ENCODE measurements at regions not wholly inside any gene's neighbourhood (a gene's known extent, or its start where the extent isn't known, plus 50 kb on each side); places are given as distances from the start of the nearest gene placed in this dataset.
"Not testable (repeated sequence)": the region's sequence is repeated elsewhere in the genome, so short reads cannot be mapped to it uniquely, and the experiment has no call there.

DNA sequence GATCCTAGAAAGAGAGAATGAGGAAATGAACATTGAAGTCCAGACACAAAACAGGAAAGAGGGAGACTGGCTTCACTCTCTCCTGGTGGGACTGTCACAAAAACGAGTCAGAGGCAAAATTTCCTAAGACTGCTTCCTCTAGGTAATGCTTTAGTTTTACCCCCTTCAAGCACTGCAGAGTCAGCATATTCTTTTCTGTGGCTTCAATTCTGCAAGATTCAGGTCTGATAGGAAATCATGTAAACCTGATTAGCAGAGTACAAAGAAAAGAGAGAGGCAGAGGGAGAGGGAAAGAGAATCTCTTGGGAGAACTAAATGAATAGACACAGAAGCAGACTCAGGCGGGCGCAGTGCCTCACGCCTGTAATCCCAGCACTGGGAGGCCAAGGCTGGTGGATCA lies 145.7 kb upstream of the VKORC1L1 start:
- H3K4me3 Mint-ChIP-seq, H3K27ac Mint-ChIP-seq, H3K27me3 Mint-ChIP-seq, ATAC-seq, H3K9me3 Mint-ChIP-seq: not testable (repeated sequence)
- H3K4me1 Mint-ChIP-seq, result peaks cover 15% of the 10 kb centered on the region
- H3K36me3 Mint-ChIP-seq, result peaks cover 25% of the 10 kb centered on the region

DNA sequence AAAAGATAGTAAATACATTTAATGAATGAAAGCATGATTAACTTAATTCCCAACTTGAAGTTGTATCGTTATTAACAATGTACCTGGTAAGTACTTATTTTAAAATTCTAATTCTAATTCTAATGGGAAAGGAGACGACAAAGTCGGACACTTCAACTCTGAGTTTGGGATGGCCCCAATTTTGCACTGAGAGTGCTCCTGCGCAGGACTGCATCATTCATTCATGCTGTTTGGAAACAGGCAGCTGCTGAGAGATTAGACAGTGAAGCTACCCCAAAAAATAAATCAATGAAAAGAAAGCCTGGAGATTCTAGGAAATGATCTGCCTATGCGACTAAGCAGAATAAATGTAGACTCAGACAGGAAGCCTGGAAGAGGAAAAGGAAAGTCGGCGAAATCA lies 141.7 kb upstream of the VKORC1L1 start:
- H3K9me3 Mint-ChIP-seq, result no peaks in the 10 kb centered on the region
- no peak overlapping the region for H3K27ac Mint-ChIP-seq
- no peak for ATAC-seq
- peaks cover 18% of the 10 kb centered on the region for H3K36me3 Mint-ChIP-seq
- no peaks in the 10 kb centered on the region for H3K4me1 Mint-ChIP-seq
- H3K27me3 Mint-ChIP-seq, result no peaks in the 10 kb centered on the region
- H3K4me3 Mint-ChIP-seq, result no peak overlapping the region

DNA sequence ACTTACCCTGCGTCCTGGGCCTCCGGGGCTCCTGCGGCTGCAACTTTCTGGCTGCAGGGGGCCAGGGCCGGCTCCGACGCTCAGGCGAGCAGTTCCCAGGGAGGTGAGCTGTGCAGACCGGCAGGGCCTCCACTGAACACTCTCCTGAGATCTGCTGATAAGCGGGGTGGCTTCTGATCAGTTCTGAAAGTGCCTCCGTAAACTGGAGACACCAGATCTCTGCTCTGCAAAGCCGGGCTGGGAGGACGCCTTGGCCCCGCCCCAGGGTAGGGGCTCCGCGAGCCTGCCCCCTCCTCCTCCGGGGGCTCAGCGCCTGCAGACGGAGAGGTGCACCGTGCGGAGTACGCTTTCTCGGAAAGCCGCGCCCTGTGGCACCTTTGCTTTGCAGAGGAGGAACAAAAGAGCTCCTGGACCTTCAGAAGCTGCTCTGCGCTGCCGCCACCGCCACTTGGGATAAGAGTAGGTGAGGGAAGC lies 141.3 kb upstream of the VKORC1L1 start:
- peak; percentile 16 for ATAC-seq
- H3K36me3 Mint-ChIP-seq, result peaks cover 14% of the 10 kb centered on the region
- no peak overlapping the region for H3K4me3 Mint-ChIP-seq
- H3K27me3 Mint-ChIP-seq, result no peaks in the 10 kb centered on the region
- H3K4me1 Mint-ChIP-seq, result no peaks in the 10 kb centered on the region
- H3K9me3 Mint-ChIP-seq, result no peaks in the 10 kb centered on the region
- no peak overlapping the region for H3K27ac Mint-ChIP-seq

DNA sequence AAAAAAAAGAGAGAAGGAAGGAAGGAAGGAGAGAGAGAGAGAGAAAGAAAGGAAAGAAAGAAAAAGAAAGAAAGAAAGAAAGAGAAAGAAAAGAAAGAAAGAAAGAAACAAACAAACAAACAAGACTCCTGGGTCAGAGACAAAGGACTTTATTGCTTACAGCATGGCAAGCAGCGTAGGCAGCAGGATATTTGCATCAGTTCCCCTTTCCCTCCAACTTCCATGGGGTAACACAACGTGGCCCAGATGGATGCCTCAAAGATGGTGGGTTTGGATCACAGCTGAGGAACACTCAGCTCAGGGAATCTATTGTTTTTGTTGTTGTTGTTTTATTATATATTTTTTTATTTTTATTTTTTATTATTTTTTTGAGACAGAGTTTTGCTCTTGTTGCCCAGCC lies 128.5 kb upstream of the VKORC1L1 start:
- no peak for ATAC-seq
- Mint-ChIP-seq H3K9me3 (no peaks in the 10 kb centered on the region), H3K4me1 (no peaks in the 10 kb centered on the region), H3K27me3 (no peaks in the 10 kb centered on the region), H3K36me3 (peaks cover 24% of the 10 kb centered on the region), H3K27ac (no peak overlapping the region), H3K4me3 (no peak overlapping the region)

DNA sequence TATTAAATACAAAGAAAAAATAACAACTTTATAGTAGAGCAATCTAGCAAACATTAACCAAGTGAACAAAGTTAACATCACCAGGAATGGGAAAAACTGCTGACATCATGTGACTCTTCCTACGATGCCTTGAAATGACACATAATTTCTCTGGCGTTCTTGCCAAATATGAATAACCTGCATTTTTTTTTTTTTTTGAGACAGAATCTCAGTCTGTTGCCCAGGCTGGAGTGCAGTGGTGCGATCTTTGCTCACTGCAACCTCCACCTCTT lies 126.5 kb upstream of the VKORC1L1 start:
- Mint-ChIP-seq H3K9me3 (no peaks in the 10 kb centered on the region), H3K4me3 (no peak overlapping the region), H3K27me3 (no peaks in the 10 kb centered on the region)

DNA sequence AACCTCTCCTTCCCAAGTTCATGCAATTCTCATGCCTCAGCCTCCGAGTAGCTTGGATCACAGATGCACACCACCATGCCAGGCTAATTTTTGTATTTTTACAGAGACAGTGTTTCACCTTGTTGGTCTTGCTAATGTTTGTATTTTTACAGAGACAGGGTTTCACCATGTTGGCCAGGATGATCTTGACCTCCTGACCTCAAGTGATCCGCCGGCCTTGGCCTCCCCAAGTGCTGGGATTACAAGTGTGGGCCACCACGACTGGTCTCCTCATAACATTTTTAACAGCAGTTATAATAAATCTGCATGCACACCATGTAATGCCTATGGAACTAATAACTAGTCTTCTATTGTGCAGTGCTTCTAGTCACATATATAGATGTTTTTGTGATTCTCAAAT lies 123.8 kb upstream of the VKORC1L1 start:
- ATAC-seq, result no peak
- H3K27ac Mint-ChIP-seq, result no peak overlapping the region
- no peaks in the 10 kb centered on the region for H3K9me3 Mint-ChIP-seq
- no peaks in the 10 kb centered on the region for H3K36me3 Mint-ChIP-seq
- no peaks in the 10 kb centered on the region for H3K27me3 Mint-ChIP-seq
- H3K4me1 Mint-ChIP-seq, result no peaks in the 10 kb centered on the region
- H3K4me3 Mint-ChIP-seq, result no peak overlapping the region

More for the DNA sequence above, 126.5 kb upstream of the VKORC1L1 start:
- H3K4me1 Mint-ChIP-seq, result no peaks in the 10 kb centered on the region
- no peak for ATAC-seq
- H3K27ac Mint-ChIP-seq, result no peak overlapping the region
- peaks cover 5% of the 10 kb centered on the region for H3K36me3 Mint-ChIP-seq

DNA sequence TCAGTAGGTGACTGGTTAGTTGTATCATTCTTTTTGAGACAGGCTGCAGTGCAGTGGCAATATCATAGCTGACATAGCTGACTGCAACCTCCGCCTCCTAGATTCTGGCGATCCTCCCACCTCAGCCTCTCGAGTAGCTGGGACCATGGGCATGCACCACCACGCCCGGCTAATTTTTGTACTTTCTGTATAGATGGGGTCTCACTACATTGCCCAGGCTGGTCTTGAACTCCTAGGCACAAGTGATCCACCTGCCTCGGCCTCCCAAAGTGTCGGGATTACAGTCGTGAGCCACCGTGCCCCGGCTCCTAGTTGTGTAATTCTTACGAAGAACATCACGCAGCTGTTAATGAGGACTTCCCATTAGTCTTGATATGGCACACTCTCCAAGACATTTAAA lies 123.4 kb upstream of the VKORC1L1 start:
- H3K4me3 Mint-ChIP-seq, result no peak overlapping the region
- no peaks in the 10 kb centered on the region for H3K4me1 Mint-ChIP-seq
- no peaks in the 10 kb centered on the region for H3K36me3 Mint-ChIP-seq
- no peaks in the 10 kb centered on the region for H3K27me3 Mint-ChIP-seq
- no peak for ATAC-seq
- no peaks in the 10 kb centered on the region for H3K9me3 Mint-ChIP-seq
- no peak overlapping the region for H3K27ac Mint-ChIP-seq

DNA sequence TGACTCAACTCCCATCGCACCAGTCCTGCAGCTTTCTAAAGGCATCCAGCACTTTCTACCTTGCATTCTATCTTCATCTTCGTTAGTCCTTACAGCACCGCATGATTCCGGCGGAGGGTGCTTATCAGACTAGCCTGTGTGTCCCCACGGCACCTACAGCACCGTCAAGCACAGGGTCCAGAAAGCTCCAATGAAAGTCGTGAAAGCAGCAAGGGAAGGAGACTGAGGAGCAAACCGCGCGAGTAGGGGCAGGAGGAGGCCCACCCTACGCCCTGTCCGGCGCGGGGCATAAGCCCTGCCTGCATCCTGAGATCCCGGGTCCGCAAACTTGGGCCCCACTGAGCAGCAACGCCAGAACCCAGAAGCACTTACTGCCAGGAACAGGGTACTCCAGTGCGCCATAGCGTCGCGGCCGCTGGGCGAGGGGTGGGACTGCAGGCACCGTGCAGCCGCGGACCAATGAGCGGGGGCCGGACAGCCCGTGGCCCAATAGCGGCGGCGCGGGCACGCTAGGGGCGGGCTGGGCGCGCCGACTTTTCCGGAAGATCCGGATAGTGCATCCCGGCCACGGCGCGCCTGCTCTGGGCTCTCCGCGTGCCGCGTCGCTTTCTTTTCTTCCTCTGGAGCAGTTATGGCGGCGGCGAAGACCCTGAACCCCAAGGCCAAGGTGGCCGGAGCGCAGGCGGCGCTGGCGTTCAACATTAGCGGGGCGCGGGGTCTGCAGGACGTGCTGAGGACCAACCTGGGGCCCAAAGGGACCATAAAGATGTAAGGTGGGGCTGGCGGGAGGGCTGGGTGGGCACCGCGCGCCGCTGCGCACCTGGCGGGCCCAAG lies 122.1 kb upstream of the VKORC1L1 start:
- H3K9me3 Mint-ChIP-seq, result no peaks in the 10 kb centered on the region
- H3K27ac Mint-ChIP-seq, result peak overlapping the region; percentile 95
- H3K27me3 Mint-ChIP-seq, result no peaks in the 10 kb centered on the region
- ATAC-seq, result peak; percentile 100
- H3K4me3 Mint-ChIP-seq, result peak overlapping the region; percentile 90
- peaks cover under 1% of the 10 kb centered on the region for H3K36me3 Mint-ChIP-seq
- no peaks in the 10 kb centered on the region for H3K4me1 Mint-ChIP-seq

DNA sequence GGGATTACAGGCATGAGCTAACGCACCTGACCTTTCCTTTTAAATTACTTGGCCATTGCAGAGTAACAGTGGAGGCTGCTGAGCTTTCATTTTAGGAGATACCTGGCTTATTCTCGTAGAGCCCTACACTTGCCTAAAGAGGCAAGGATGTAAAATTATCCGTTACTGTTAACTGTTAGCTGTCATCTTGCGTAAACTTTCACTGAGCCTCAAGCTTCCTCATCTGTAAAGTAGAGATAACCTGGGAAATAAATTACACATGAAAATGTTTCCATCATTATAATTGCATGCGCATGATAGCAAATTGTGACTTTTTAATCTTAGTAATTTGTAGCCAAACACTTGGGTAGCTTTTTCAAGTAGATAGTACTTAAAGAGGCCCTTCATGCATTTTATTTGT lies 118.8 kb upstream of the VKORC1L1 start:
- not testable (repeated sequence) for H3K4me3 Mint-ChIP-seq, H3K9me3 Mint-ChIP-seq, H3K27me3 Mint-ChIP-seq, H3K4me1 Mint-ChIP-seq, H3K36me3 Mint-ChIP-seq, H3K27ac Mint-ChIP-seq, ATAC-seq

DNA sequence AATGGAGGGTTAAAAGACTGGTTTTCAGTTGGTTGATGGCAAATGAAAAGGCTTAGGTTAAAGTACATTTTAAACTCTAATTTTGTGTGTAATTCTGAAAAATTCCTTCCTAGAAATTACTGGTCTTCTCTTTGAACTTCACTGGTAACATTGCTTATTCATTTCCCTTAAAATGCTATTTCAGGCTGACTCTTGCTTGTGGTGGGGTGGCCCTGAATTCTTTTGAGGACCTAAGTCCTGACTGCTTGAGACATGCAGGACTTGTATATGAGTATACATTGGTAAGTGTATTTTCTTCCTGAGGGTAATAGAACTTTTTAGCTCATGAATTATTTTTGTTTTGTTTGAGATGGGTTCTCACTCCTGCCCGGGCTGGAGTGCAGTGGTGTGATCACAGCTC lies 113.9 kb upstream of the VKORC1L1 start:
- not testable (repeated sequence) for H3K4me1 Mint-ChIP-seq, H3K4me3 Mint-ChIP-seq, H3K9me3 Mint-ChIP-seq, H3K27ac Mint-ChIP-seq, ATAC-seq, H3K27me3 Mint-ChIP-seq
- peaks cover 17% of the 10 kb centered on the region for H3K36me3 Mint-ChIP-seq

DNA sequence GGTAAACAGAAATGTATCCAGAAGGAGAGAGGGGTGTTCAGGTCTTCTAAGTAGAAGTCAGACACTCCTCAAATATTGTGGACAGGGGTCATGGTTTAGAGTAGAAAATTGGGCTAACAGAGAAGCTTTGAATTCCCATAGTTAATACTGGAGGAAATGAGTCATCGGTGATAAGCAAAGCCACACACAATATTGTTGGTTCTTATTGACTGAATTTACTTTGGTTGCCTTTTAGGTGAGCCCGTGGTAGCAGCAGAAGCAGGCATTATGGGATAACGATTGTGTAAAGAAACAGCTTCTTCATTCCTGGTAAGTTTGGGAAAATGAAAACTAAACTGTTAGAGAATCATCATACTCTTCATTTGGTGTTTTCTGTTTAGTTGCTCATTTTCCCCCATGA lies 110.2 kb upstream of the VKORC1L1 start:
- H3K4me3 Mint-ChIP-seq, H3K27ac Mint-ChIP-seq, ATAC-seq, H3K9me3 Mint-ChIP-seq, H3K27me3 Mint-ChIP-seq, H3K4me1 Mint-ChIP-seq: not testable (repeated sequence)
- peaks cover 12% of the 10 kb centered on the region for H3K36me3 Mint-ChIP-seq

DNA sequence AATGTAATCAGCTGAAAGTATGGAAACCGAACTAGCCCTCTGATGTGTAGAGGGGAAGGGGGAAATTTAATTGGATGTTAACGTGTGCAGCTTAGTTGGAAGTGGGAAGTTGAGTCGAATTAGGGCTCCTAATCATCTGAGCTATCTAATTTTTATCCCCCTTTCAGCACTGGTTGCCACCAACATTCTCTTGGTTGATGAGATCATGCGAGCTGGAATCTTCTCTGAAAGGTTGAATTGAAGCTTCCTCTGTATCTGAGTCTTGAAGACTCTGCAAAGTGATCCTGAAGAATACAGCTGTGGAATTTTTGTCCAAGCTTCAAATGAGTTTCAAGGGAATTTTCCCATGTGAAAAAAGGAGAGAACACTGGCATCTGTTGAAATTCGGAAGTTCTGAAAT lies 109.8 kb upstream of the VKORC1L1 start:
- H3K27me3 Mint-ChIP-seq, ATAC-seq, H3K4me3 Mint-ChIP-seq, H3K27ac Mint-ChIP-seq, H3K9me3 Mint-ChIP-seq, H3K4me1 Mint-ChIP-seq: not testable (repeated sequence)
- peaks cover 12% of the 10 kb centered on the region for H3K36me3 Mint-ChIP-seq

DNA sequence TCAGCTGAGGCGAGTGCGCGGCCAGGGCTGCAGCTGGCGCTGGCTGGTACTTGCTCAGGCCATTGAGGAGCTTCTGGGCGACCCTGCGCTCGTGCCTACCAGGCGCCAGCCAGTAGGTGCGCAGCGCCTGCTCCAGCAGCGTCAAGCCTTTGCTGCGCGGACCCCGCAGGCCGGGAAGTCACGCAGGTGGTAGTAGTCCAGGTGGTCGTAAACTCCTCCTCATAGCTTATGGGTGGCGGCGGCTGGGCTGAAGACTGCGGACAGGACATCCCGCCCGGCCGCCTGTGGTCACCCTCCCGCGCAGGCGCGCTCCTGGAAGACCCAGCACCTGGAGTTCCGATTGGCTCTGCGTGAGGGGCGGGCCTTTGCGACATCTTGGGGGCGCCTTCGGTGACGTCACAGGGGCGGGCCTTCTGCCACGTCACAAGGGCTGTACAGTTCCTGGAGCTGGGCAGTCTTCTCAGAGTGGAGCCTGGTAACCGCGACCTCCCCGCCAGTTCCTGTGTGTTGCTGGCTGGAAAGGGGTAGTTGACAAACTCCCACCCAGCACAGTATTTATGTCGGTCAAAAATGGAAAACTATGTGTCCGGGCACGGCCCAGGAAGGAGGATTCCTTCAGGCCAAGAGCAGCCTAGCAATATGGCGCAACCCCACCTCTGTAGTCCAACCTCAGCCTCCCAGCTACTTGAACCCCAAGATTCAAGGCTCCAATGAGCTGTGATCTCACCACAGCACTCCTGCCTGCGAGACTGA lies 102.2 kb upstream of the VKORC1L1 start:
- not testable (repeated sequence) for H3K36me3 Mint-ChIP-seq, H3K27me3 Mint-ChIP-seq, H3K4me1 Mint-ChIP-seq, H3K9me3 Mint-ChIP-seq
- peak overlapping the region; percentile 87 for H3K4me3 Mint-ChIP-seq
- H3K27ac Mint-ChIP-seq, result peak overlapping the region; percentile 87
- ATAC-seq, result peak; percentile 99

DNA sequence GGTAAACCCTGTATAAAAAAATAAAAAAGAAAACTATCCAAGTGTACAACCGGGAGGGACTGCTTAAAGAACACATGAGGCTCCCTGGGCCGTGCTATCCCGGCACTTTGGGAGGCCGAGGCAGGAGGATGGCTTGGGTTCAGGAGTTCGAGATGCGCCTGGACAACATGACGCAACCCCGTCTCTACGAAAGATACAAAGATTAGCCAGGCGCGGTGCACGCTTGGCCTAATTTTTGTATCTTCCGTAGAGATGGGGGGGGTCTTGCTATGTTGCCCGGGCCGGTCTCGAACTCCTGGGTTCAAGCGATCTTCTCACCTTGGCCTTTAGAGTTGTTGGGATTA lies 101.7 kb upstream of the VKORC1L1 start:
- not testable (repeated sequence) for H3K36me3 Mint-ChIP-seq, H3K4me1 Mint-ChIP-seq, ATAC-seq, H3K9me3 Mint-ChIP-seq, H3K27me3 Mint-ChIP-seq
- H3K4me3 Mint-ChIP-seq, result peak overlapping the region; percentile 87
- peak overlapping the region; percentile 87 for H3K27ac Mint-ChIP-seq

DNA sequence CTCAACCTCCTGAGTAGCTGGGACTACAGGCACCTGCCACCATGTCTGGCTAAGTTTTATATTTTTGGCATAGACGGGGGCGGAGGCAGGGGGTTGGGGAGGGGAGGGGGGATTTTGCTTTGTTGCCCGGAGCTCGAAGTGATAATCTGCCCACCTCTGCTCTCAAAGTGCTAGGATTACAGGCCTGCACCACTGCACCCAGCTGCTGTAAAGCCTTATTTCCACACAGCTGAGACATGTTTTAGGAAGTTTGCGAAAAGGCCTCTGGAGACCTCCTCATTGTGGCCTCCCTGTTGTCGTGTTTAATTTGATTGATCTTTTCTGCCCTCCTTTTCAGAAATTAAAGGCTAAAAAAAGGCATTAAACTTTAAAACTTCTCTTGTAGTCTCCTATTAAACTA lies 96.2 kb upstream of the VKORC1L1 start:
- not testable (repeated sequence) for ATAC-seq, H3K27me3 Mint-ChIP-seq, H3K36me3 Mint-ChIP-seq, H3K4me3 Mint-ChIP-seq, H3K27ac Mint-ChIP-seq, H3K4me1 Mint-ChIP-seq, H3K9me3 Mint-ChIP-seq

DNA sequence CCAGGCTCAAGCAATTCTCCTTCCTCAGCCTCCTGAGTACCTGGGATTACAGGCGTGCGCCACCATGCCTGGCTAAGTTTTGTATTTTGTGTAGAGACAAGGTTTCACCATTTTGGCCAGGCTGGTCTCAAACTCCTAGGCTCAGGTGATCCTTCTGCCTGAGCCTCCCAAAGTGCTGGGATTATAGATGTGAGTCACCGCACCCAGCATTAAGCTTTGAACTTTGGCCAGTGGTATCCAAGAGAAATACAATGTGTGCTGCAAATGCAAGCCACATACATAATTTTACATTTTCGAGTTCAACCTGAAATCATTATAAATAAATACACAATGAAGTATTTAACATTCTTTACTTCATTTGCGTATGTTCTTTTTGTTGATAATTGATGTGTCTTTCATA lies 82.9 kb upstream of the VKORC1L1 start:
- peaks cover 12% of the 10 kb centered on the region for H3K36me3 Mint-ChIP-seq
- not testable (repeated sequence) for ATAC-seq, H3K9me3 Mint-ChIP-seq, H3K4me3 Mint-ChIP-seq, H3K27ac Mint-ChIP-seq, H3K4me1 Mint-ChIP-seq, H3K27me3 Mint-ChIP-seq

Data from stimulated activated memory B cell treated with anti-CD40 and anti-IgM and Interleukin-4, amounts not matched to agents 10 μg/mL and 1 μg/mL and 100 μg/mL, for 72 hours (primary cell).